Esophagus muscularis mucosa (tissue), 4 donors: ENCODE measurements at regions not wholly inside any gene's neighbourhood (a gene's known extent, or its start where the extent isn't known, plus 50 kb on each side); places are given as distances from the start of the nearest gene placed in this dataset.

Experiments
- DNase-seq: peaks from one replicate; pipeline ENCODE4 v3.0.0-alpha.2; 2017; ENCODE audit errors: extremely low spot score
- H3K27ac ChIP-seq, 4 donors: fragments of 200-600 bp; sonication (generic); replicated peaks in 1 of 4; 1 replicate in 3 of 4; 2 replicates in 1 of 4; pipeline ENCODE4 v1.5.1; 2016 to 2019; ENCODE audit warnings: mild to moderate bottlenecking in 1 of 4
- H3K27me3 ChIP-seq, 4 donors: fragments of 200-600 bp; sonication (generic); one replicate each; pipeline versions ENCODE4 v1.5.1 to v1.6.0; 2016 to 2019
- H3K36me3 ChIP-seq, 4 donors: fragments of 200-600 bp; sonication (generic); one replicate each; pipeline ENCODE4 v1.5.1; 2016 to 2019
- H3K4me1 ChIP-seq, 4 donors: fragments of 200-600 bp; sonication (generic); one replicate each; pipeline ENCODE4 v1.5.1; 2016 to 2019
- H3K4me3 ChIP-seq, 4 donors: fragments of 200-600 bp; sonication (generic); 1 replicate in 2 of 4; 2 replicates in 2 of 4; pipeline ENCODE4 v1.5.1; 2016 to 2019; ENCODE audit warnings: mild to moderate bottlenecking in 4 of 4, moderate library complexity in 1 of 4
- H3K9me3 ChIP-seq, 4 donors: fragments of 200-600 bp; sonication (generic); 1 replicate in 3 of 4; 2 replicates in 1 of 4; pipeline ENCODE4 v1.5.1; 2016 to 2019
- EP300 ChIP-seq: sonication (generic); formaldehyde crosslinking; IDR thresholded peaks from one replicate; pipeline ENCODE4 v1.6.1; 2017; ENCODE audit warnings: antibody characterized with exemption
- POLR2A ChIP-seq: fragments of 450-650 bp; IDR thresholded peaks from one replicate; pipeline ENCODE4 v1.6.1; 2017; ENCODE audit warnings: antibody characterized with exemption, moderate library complexity, mild to moderate bottlenecking, low read depth
- POLR2AphosphoS5 ChIP-seq, 2 donors: sonication (generic); formaldehyde crosslinking; IDR thresholded peaks; one replicate each; pipeline ENCODE4 v1.6.1; 2017; ENCODE audit warnings: antibody characterized with exemption in 2 of 2
- WGBS: methylation state at CpG from one replicate; pipeline ENCODE4 v1.1.5; 2018; 5-methylcytosine and 5-hydroxymethylcytosine counted together
- intact Hi-C: fragments of 100-400 bp; cut with DNase I; formaldehyde crosslinking; loops from one replicate; pipeline ENCODE4 v1.15.1; 2023
- TF ChIP-seq, protein P1 (sequence below), 3 experiments: fragments of 200-600 bp in 2 of 3; fragments of 450-650 bp in 1 of 3; sonication (generic) in 2 of 3; IDR thresholded peaks; one replicate each; pipeline ENCODE4 v1.5.1; 2017 to 2019; ENCODE audit warnings: antibody characterized with exemption in 3 of 3, mild to moderate bottlenecking in 2 of 3, moderate library complexity in 1 of 3

DNA sequence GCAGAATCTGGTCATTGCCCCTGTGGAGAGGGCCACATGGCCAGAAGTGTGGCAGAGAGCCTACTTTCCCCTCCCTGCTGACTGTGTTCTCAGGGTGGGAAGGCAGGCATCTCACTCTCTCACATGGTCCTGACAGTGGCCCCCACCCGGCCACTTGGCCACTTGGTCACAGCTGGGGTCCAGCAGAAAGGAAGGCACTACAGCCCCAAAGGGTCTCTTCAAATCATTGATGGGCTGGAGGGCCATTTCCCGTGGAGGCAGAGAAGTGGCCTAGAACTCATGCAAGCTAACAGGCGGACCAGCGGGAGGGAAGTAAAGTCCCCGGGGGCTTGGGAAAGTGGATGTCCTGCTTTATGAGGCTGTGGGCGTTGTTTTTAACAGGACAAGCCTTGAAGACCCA is 125.3 kb downstream of the EMX2 start:
- 88% methylated on average over 5 of the region's 6 CpGs for WGBS
- Histone ChIP-seq H3K4me1 (no peaks in the 10 kb centered on the region), H3K27ac (no peak overlapping the region), H3K27me3 (no peaks in the 10 kb centered on the region), H3K9me3 (no peaks in the 10 kb centered on the region), H3K4me3 (no peak overlapping the region), H3K36me3 (no peaks in the 10 kb centered on the region)
- intact Hi-C loops: no loop called here
- no peak for DNase-seq
- TF ChIP-seq POLR2A (no peak), EP300 (no peak), POLR2AphosphoS5 (IDR thresholded peaks at IDR 0.05) (no peak)
- TF ChIP-seq, protein P1, sequence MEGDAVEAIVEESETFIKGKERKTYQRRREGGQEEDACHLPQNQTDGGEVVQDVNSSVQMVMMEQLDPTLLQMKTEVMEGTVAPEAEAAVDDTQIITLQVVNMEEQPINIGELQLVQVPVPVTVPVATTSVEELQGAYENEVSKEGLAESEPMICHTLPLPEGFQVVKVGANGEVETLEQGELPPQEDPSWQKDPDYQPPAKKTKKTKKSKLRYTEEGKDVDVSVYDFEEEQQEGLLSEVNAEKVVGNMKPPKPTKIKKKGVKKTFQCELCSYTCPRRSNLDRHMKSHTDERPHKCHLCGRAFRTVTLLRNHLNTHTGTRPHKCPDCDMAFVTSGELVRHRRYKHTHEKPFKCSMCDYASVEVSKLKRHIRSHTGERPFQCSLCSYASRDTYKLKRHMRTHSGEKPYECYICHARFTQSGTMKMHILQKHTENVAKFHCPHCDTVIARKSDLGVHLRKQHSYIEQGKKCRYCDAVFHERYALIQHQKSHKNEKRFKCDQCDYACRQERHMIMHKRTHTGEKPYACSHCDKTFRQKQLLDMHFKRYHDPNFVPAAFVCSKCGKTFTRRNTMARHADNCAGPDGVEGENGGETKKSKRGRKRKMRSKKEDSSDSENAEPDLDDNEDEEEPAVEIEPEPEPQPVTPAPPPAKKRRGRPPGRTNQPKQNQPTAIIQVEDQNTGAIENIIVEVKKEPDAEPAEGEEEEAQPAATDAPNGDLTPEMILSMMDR (IDR thresholded peaks at IDR 0.05): no peak

DNA sequence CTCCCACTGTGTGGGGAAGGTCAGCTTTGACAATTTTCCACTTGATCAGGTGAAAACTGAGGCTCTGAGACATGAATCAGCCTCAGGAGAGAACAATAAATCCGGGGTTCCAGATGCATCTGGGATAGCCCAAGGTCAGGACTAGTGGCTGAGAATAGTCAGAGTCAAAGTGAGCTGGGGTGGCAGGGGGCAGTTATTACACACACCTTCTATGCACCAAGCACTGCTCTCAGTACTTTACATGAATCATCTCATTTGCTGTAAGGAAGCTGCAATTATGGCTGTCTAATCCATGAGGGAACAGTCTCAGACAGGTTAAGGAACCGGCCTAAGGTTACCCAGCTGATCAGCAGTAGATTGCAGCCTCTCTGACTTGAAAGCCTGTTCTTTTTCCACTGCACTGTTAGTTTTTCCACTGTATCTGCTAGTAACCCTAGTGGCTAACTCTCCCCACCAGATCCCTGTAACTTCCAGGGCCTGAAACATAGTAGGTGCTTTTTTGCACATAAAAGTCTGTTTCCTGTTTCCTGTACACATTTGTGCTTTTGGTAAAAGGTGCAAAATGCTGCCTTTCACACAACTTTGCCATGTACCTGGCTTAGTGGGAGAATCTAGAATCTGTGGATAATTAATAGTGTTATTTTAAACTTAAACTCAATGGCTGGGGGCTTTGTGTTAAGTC is 125.9 kb downstream of the EMX2 start:
- Histone ChIP-seq H3K4me1 (no peaks in the 10 kb centered on the region), H3K4me3 (no peak overlapping the region), H3K27me3 (no peaks in the 10 kb centered on the region), H3K27ac (no peak overlapping the region), H3K36me3 (no peaks in the 10 kb centered on the region), H3K9me3 (no peaks in the 10 kb centered on the region)
- intact Hi-C loops: no loop called here
- TF ChIP-seq POLR2AphosphoS5 (IDR thresholded peaks at IDR 0.05) (no peak), POLR2A (no peak), EP300 (no peak)
- TF ChIP-seq, protein P1 (IDR thresholded peaks at IDR 0.05): no peak
- DNase-seq: no peak
- 85% methylated on average over 2 of the region's 2 CpGs for WGBS

DNA sequence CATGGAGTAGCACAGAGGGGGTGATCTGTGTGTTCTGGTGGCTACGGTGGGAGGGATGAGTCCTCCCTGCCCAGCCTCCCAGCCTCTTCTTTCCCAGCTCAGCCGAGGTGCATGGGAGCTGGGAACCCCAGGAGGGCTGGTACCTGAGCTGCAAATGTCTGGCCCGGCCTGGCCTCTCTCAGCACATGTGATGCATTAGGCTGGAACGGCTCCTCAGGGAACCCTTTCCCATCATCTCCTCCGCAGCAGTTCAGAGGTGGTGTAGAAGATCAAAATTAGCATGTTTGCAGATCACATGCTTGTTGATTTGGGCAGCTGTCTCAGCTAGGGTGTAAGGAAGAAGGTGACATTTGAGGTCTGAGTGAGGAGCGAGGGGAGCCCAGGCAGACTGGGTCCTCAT is 126.6 kb downstream of the EMX2 start:
- Histone ChIP-seq H3K36me3 (no peaks in the 10 kb centered on the region), H3K4me1 (no peaks in the 10 kb centered on the region), H3K27me3 (no peaks in the 10 kb centered on the region), H3K27ac (no peak overlapping the region), H3K4me3 (no peak overlapping the region), H3K9me3 (no peaks in the 10 kb centered on the region)
- intact Hi-C loops: no loop called here
- DNase-seq: no peak
- WGBS: 78% methylated on average over 4 of the region's 6 CpGs
- no peak for TF ChIP-seq EP300
- TF ChIP-seq, protein P1 (IDR thresholded peaks at IDR 0.05): no peak
- TF ChIP-seq POLR2AphosphoS5 (IDR thresholded peaks at IDR 0.05): no peak
- TF ChIP-seq POLR2A: no peak

DNA sequence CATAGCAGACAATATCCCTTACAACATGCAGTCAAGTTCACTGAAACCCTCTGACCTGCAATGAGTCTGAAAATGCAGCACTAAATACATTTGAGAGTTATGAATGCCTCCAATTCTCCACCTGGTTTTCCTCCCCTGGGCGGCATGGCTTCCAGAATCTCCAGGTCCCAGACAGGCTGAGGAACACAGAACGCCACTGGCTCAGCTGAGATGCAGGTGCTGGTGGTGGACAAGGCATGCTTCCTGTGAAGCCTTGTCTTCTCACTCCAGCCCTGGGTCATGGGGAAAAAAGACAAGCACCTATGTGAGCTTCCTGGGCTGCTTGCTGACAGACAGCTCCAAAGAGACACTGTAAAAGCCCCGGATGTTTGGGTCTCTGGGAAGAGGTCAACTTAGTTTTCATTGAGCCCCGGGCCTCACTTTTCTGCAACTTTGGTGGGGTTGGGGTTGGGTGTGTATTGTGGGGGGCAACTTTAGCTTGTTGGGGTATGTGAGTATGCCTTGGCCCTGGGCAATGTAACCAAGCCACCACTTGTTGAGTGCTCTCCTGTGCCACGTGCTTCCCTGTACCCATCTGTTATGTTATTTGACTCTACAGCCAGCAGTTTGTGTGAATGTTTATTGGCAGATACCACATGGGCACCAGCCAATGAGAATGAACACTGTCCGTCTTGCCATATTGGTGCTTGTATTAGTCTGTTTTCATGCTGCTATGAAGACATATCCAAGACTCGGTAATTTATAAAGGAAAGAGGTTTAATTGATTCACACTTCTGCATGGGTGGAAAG is 127.8 kb downstream of the EMX2 start:
- Histone ChIP-seq H3K4me3 (no peak overlapping the region), H3K27me3 (no peaks in the 10 kb centered on the region), H3K27ac (no peak overlapping the region), H3K9me3 (no peaks in the 10 kb centered on the region), H3K4me1 (no peaks in the 10 kb centered on the region), H3K36me3 (no peaks in the 10 kb centered on the region)
- WGBS: 87% methylated on average over 7 of the region's 7 CpGs
- no peak for DNase-seq
- TF ChIP-seq EP300: no peak
- TF ChIP-seq POLR2AphosphoS5 (IDR thresholded peaks at IDR 0.05): no peak
- TF ChIP-seq POLR2A: no peak
- TF ChIP-seq, protein P1 (IDR thresholded peaks at IDR 0.05): no peak
- intact Hi-C loops: no loop called here
